ENCODE measurements at regions not wholly inside any gene's neighbourhood (a gene's known extent, or its start where the extent isn't known, plus 50 kb on each side); places are given as distances from the start of the nearest gene placed in this dataset.

- no peak for TF ChIP-seq CTCF (IDR thresholded peaks at IDR 0.05; ENCODE audit: unreplicated experiment)
- no peak for DNase-seq (ENCODE audit: low spot score, unreplicated experiment)
- no peak overlapping the region for H3K27ac Mint-ChIP-seq
- no peaks in the 10 kb centered on the region for H3K27me3 Mint-ChIP-seq
- no peak overlapping the region for H3K4me3 Mint-ChIP-seq (ENCODE audit: low read depth)
- no peaks in the 10 kb centered on the region for H3K36me3 Mint-ChIP-seq (ENCODE audit: insufficient read depth)
- no peaks in the 10 kb centered on the region for H3K9me3 Mint-ChIP-seq (ENCODE audit: low read depth)
- peaks cover 4% of the 10 kb centered on the region for H3K4me1 Mint-ChIP-seq (ENCODE audit: low read depth)
Measured at GRCh38 chr14:86602263-86602662, 1072.3 kb downstream of the FLRT2 start.

- Mint-ChIP-seq H3K4me1 (ENCODE audit: low read depth) (peaks cover 4% of the 10 kb centered on the region), H3K36me3 (ENCODE audit: insufficient read depth) (no peaks in the 10 kb centered on the region)
Measured at GRCh38 chr14:86601813-86602212, 1071.9 kb downstream of the FLRT2 start.

GRCh38 chr14:86597279-86597678, 1067.3 kb downstream of the FLRT2 start:
- H3K36me3 Mint-ChIP-seq (ENCODE audit: insufficient read depth): no peaks in the 10 kb centered on the region
- no peak overlapping the region for H3K27ac Mint-ChIP-seq
- peaks cover 4% of the 10 kb centered on the region for H3K4me1 Mint-ChIP-seq (ENCODE audit: low read depth)
- TF ChIP-seq CTCF (IDR thresholded peaks at IDR 0.05; ENCODE audit: unreplicated experiment): no peak
- no peak overlapping the region for H3K4me3 Mint-ChIP-seq (ENCODE audit: low read depth)
- H3K9me3 Mint-ChIP-seq (ENCODE audit: low read depth): peaks cover 4% of the 10 kb centered on the region
- no peak for DNase-seq (ENCODE audit: low spot score, unreplicated experiment)
- no peaks in the 10 kb centered on the region for H3K27me3 Mint-ChIP-seq

More at GRCh38 chr14:86601813-86602212, 1071.9 kb downstream of the FLRT2 start:
- no peak for DNase-seq (ENCODE audit: low spot score, unreplicated experiment)
- Mint-ChIP-seq H3K4me3 (ENCODE audit: low read depth) (no peak overlapping the region), H3K9me3 (ENCODE audit: low read depth) (no peaks in the 10 kb centered on the region), H3K27ac (no peak overlapping the region), H3K27me3 (no peaks in the 10 kb centered on the region)
- TF ChIP-seq CTCF (IDR thresholded peaks at IDR 0.05; ENCODE audit: unreplicated experiment): no peak

GRCh38 chr14:86596024-86596423, 1066.1 kb downstream of the FLRT2 start:
- no peak for DNase-seq (ENCODE audit: low spot score, unreplicated experiment)
- Mint-ChIP-seq H3K27me3 (no peaks in the 10 kb centered on the region), H3K4me1 (ENCODE audit: low read depth) (peaks cover 4% of the 10 kb centered on the region), H3K4me3 (ENCODE audit: low read depth) (no peak overlapping the region), H3K36me3 (ENCODE audit: insufficient read depth) (no peaks in the 10 kb centered on the region), H3K9me3 (ENCODE audit: low read depth) (peaks cover 4% of the 10 kb centered on the region), H3K27ac (no peak overlapping the region)
- no peak for TF ChIP-seq CTCF (IDR thresholded peaks at IDR 0.05; ENCODE audit: unreplicated experiment)

- H3K4me1 Mint-ChIP-seq (ENCODE audit: low read depth): peaks cover 4% of the 10 kb centered on the region
- no peak for TF ChIP-seq CTCF (IDR thresholded peaks at IDR 0.05; ENCODE audit: unreplicated experiment)
- DNase-seq (ENCODE audit: low spot score, unreplicated experiment): no peak
- H3K9me3 Mint-ChIP-seq (ENCODE audit: low read depth): no peaks in the 10 kb centered on the region
- no peak overlapping the region for H3K27ac Mint-ChIP-seq
- H3K36me3 Mint-ChIP-seq (ENCODE audit: insufficient read depth): no peaks in the 10 kb centered on the region
- H3K27me3 Mint-ChIP-seq: no peaks in the 10 kb centered on the region
- H3K4me3 Mint-ChIP-seq (ENCODE audit: low read depth): no peak overlapping the region
Measured at GRCh38 chr14:86575141-86575540, 1045.2 kb downstream of the FLRT2 start.
